CD14-positive monocyte (primary cell): ENCODE measurements at regions not wholly inside any gene's neighbourhood (a gene's known extent, or its start where the extent isn't known, plus 50 kb on each side); places are given as distances from the start of the nearest gene placed in this dataset.

Experiments
- DNase-seq, 3 donors: peaks; one replicate each; pipeline ENCODE4 v3.0.0-alpha.2; 2011 to 2022
- H2AFZ ChIP-seq: 2 replicates; pipeline ENCODE4 v1.6.0; 2012; ENCODE audit warnings: mild to moderate bottlenecking, low read depth, low read length, inconsistent platforms; ENCODE audit not compliant: insufficient read depth, poor library complexity, severe bottlenecking
- H3K27ac ChIP-seq, 2 donors: 1 replicate in 1 of 2; 2 replicates in 1 of 2; pipeline ENCODE4 v1.5.1; 2012 to 2013; ENCODE audit warnings: low read length in 2 of 2, control low read depth in 1 of 2, inconsistent platforms in 1 of 2, low read depth in 1 of 2, mild to moderate bottlenecking in 1 of 2
- H3K27me3 ChIP-seq, 2 donors: one replicate each; pipeline versions ENCODE4 v1.6.0 to v1.6.1; 2011 to 2013; ENCODE audit warnings: low read length in 2 of 2; ENCODE audit not compliant: control insufficient read depth in 2 of 2, insufficient read depth in 2 of 2
- H3K36me3 ChIP-seq, 2 donors: replicated peaks in 1 of 2; 1 replicate in 1 of 2; 2 replicates in 1 of 2; pipeline versions ENCODE4 v1.5.1 to v1.6.1; 2012 to 2013; ENCODE audit warnings: low read length in 2 of 2, control low read depth in 1 of 2, inconsistent platforms in 1 of 2, mild to moderate bottlenecking in 1 of 2; ENCODE audit not compliant: insufficient read depth in 2 of 2, control insufficient read depth in 1 of 2
- H3K4me1 ChIP-seq, 2 donors: 1 replicate in 1 of 2; 2 replicates in 1 of 2; pipeline versions ENCODE4 v1.5.1 to v1.6.1; 2012 to 2013; ENCODE audit warnings: low read length in 2 of 2, control low read depth in 1 of 2, inconsistent platforms in 1 of 2, mild to moderate bottlenecking in 1 of 2, moderate library complexity in 1 of 2; ENCODE audit not compliant: insufficient read depth in 2 of 2, control insufficient read depth in 1 of 2
- H3K4me2 ChIP-seq: replicated peaks from 2 replicates; pipeline ENCODE3; 2012; ENCODE audit warnings: low read length, moderate library complexity, mild to moderate bottlenecking; ENCODE audit not compliant: poor library complexity, severe bottlenecking; ENCODE audit errors: extremely low read depth
- H3K4me3 ChIP-seq, 3 experiments: fragments of 200-600 bp in 1 of 3; sonication (generic) in 1 of 3; replicated peaks in 1 of 3; 1 replicate in 2 of 3; 2 replicates in 1 of 3; pipeline ENCODE4 v1.5.1; 2011 to 2013; ENCODE audit warnings: low read length in 3 of 3, mild to moderate bottlenecking in 3 of 3, control low read depth in 2 of 3, low read depth in 2 of 3, inconsistent platforms in 1 of 3, moderate library complexity in 1 of 3
- H3K79me2 ChIP-seq: 2 replicates; pipeline ENCODE4 v1.6.0; 2012; ENCODE audit warnings: mild to moderate bottlenecking, control low read depth, inconsistent platforms, low read length, moderate library complexity; ENCODE audit not compliant: insufficient read depth
- H3K9ac ChIP-seq: 2 replicates; pipeline ENCODE4 v1.6.0; 2017; ENCODE audit warnings: low read length, mild to moderate bottlenecking; ENCODE audit not compliant: insufficient read depth, poor library complexity, severe bottlenecking
- H3K9me3 ChIP-seq, 2 donors: replicated peaks in 1 of 2; 1 replicate in 1 of 2; 2 replicates in 1 of 2; pipeline versions ENCODE4 v1.5.1 to v1.6.1; 2012 to 2013; ENCODE audit warnings: low read length in 2 of 2, control low read depth in 1 of 2; ENCODE audit not compliant: control insufficient read depth in 1 of 2, insufficient read depth in 1 of 2
- H4K20me1 ChIP-seq: 2 replicates; pipeline ENCODE4 v1.6.0; 2012; ENCODE audit warnings: mild to moderate bottlenecking, low read length, control low read depth, moderate library complexity; ENCODE audit not compliant: insufficient read depth
- H3K27ac Mint-ChIP-seq, 7 donors: one replicate each; pipeline ENCODE4 v1.8.0; 2020; ENCODE audit warnings: mild to moderate bottlenecking in 7 of 7, mixed read lengths in 7 of 7, moderate library complexity in 6 of 7, inconsistent platforms in 2 of 7
- H3K27me3 Mint-ChIP-seq, 3 donors: one replicate each; pipeline ENCODE4 v1.8.0; 2021 to 2022; ENCODE audit warnings: low read depth in 3 of 3, mild to moderate bottlenecking in 3 of 3, mixed read lengths in 3 of 3, moderate library complexity in 3 of 3, inconsistent platforms in 1 of 3
- H3K36me3 Mint-ChIP-seq, 2 donors: one replicate each; pipeline ENCODE4 v1.8.0; 2020; ENCODE audit warnings: mixed read lengths in 2 of 2, inconsistent platforms in 1 of 2, mild to moderate bottlenecking in 1 of 2
- H3K4me1 Mint-ChIP-seq: one replicate; pipeline ENCODE4 v1.8.0; 2020; ENCODE audit warnings: mild to moderate bottlenecking, mixed read lengths
- H3K4me3 Mint-ChIP-seq, 2 donors: one replicate each; pipeline ENCODE4 v1.8.0; 2020; ENCODE audit warnings: mild to moderate bottlenecking in 2 of 2, mixed read lengths in 2 of 2, moderate library complexity in 1 of 2
- H3K9me3 Mint-ChIP-seq, 7 donors: one replicate each; pipeline ENCODE4 v1.8.0; 2020 to 2022; ENCODE audit warnings: mixed read lengths in 7 of 7, mild to moderate bottlenecking in 6 of 7, moderate library complexity in 6 of 7, inconsistent platforms in 2 of 7
- CTCF ChIP-seq: fragments of 200-600 bp; IDR thresholded peaks from one replicate; pipeline ENCODE4 v1.8.0; 2022; ENCODE audit warnings: antibody characterized with exemption, mild to moderate bottlenecking
- WGBS: methylation state at CpG from one replicate; pipeline ENCODE4 v1.1.5; 2013; ENCODE audit warnings: missing lambda C conversion rate; ENCODE audit not compliant: insufficient coverage; 5-methylcytosine and 5-hydroxymethylcytosine counted together
- intact Hi-C, 2 donors: fragments of 100-400 bp; cut with micrococcal nuclease; formaldehyde crosslinking; loops; one replicate each; pipeline versions ENCODE4 v1.15.0 to v1.15.1; 2023

DNA sequence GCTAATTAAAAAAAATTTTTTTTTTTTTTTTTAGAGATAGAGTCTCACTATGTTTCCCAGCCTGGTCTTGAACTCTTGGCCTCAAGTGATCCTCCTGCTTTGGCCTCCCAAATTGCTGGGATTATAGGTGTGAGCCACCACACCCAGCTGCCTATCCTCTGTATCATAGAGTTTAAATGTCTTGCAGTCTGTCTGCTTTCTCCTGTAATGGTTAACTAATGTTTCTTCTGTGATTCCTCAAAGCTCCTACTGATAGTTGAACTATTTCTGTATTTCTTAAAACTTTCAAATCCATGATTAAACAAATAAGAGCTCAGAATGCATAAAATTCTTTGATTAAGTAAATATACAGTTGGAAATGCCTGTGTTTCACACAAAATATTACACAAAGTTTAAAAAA is 115.4 kb upstream of the TPM1 start:
- Mint-ChIP-seq H3K4me3 (no peak overlapping the region), H3K36me3 (no peaks in the 10 kb centered on the region), H3K27me3 (peaks cover 5 to 10% (median 7%) of the 10 kb centered on the region in 3 donors), H3K9me3 (peaks cover 0 to 2% (median 0%) of the 10 kb centered on the region in 7 donors), H3K27ac (no peak overlapping the region), H3K4me1 (peaks cover 25% of the 10 kb centered on the region)
- Histone ChIP-seq H3K27me3 (no peaks in the 10 kb centered on the region), H3K4me2 (no peak overlapping the region), H3K79me2 (no peaks in the 10 kb centered on the region), H2AFZ (no peak overlapping the region), H3K4me1 (peaks cover 9 to 18% of the 10 kb centered on the region in 2 donors), H3K36me3 (no peaks in the 10 kb centered on the region), H3K4me3 (no peak overlapping the region), H4K20me1 (no peaks in the 10 kb centered on the region), H3K27ac (no peak overlapping the region), H3K9me3 (no peaks in the 10 kb centered on the region), H3K9ac (no peak overlapping the region)
- TF ChIP-seq CTCF = no peak
- intact Hi-C loops = no loop called here
- no peak for DNase-seq

DNA sequence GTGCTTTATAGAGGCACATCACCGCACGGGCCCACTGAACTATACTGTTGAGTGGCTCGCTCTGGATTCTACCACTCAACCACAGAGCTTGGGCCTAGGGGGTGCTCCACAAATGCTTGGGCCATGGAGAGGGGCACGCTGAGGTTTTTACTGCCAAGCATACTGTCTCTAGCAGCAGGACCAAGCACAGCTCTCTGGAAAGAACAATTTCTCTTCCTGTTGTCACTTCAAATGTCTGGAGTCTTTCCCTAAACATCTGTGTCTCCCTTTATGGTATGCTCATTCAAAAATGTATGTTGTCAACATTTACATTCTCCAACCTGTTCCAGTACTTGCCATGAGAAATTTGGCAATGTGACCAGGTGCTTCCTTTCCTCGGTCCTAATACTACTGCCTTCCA is 114.7 kb upstream of the TPM1 start:
- H4K20me1 ChIP-seq = no peaks in the 10 kb centered on the region
- H3K36me3 Mint-ChIP-seq = no peaks in the 10 kb centered on the region
- H3K27me3 ChIP-seq = no peaks in the 10 kb centered on the region
- no peak for TF ChIP-seq CTCF
- no peak overlapping the region for H2AFZ ChIP-seq
- no peak overlapping the region for H3K9ac ChIP-seq
- H3K27me3 Mint-ChIP-seq = peaks cover 4 to 10% (median 5%) of the 10 kb centered on the region in 3 donors
- 92% methylated on average over 3 of the region's 5 CpGs for WGBS
- no peak for DNase-seq
- H3K4me2 ChIP-seq = no peak overlapping the region
- peaks cover 0 to 2% (median 0%) of the 10 kb centered on the region in 7 donors for H3K9me3 Mint-ChIP-seq
- no peaks in the 10 kb centered on the region for H3K79me2 ChIP-seq
- H3K27ac Mint-ChIP-seq = no peak overlapping the region
- no peak overlapping the region for H3K27ac ChIP-seq
- no peaks in the 10 kb centered on the region for H3K9me3 ChIP-seq
- H3K4me3 ChIP-seq = no peak overlapping the region
- H3K4me3 Mint-ChIP-seq = no peak overlapping the region
- intact Hi-C loops = no loop called here
- peaks cover 26% of the 10 kb centered on the region for H3K4me1 Mint-ChIP-seq
- H3K4me1 ChIP-seq = peaks cover 12 to 24% of the 10 kb centered on the region in 2 donors
- H3K36me3 ChIP-seq = no peaks in the 10 kb centered on the region
